IPS-20b (cell line): ENCODE measurements at regions not wholly inside any gene's neighbourhood (a gene's known extent, or its start where the extent isn't known, plus 50 kb on each side); places are given as distances from the start of the nearest gene placed in this dataset.

Experiments
- H3K27ac ChIP-seq: one replicate; pipeline ENCODE4 v1.5.1; 2013; ENCODE audit warnings: low read length
- H3K27me3 ChIP-seq: 2 replicates; pipeline ENCODE4 v1.6.1; 2013; ENCODE audit warnings: mild to moderate bottlenecking, low read length, inconsistent platforms; ENCODE audit not compliant: insufficient read depth
- H3K36me3 ChIP-seq: 2 replicates; pipeline ENCODE4 v1.6.1; 2013; ENCODE audit warnings: low read depth, mild to moderate bottlenecking, inconsistent platforms, low read length, moderate library complexity; ENCODE audit not compliant: insufficient read depth
- H3K4me1 ChIP-seq: 2 replicates; pipeline ENCODE4 v1.6.1; 2013; ENCODE audit warnings: mild to moderate bottlenecking, control low read depth, inconsistent platforms, low read length, moderate library complexity; ENCODE audit not compliant: insufficient read depth
- H3K4me3 ChIP-seq: 2 replicates; pipeline ENCODE4 v1.5.1; 2013; ENCODE audit warnings: mild to moderate bottlenecking, low read length, inconsistent platforms
- H3K9ac ChIP-seq: 2 replicates; pipeline ENCODE4 v1.6.1; 2013; ENCODE audit warnings: low read depth, mild to moderate bottlenecking, inconsistent platforms, low read length, moderate library complexity
- H3K9me3 ChIP-seq: 2 replicates; pipeline ENCODE4 v1.6.1; 2013; ENCODE audit warnings: mild to moderate bottlenecking, low read depth, low read length, inconsistent platforms; ENCODE audit not compliant: insufficient read depth

GRCh38 chr13:94776300-94776699 is 64.0 kb upstream of the SOX21 start:
- H3K4me1 ChIP-seq: peaks cover 6% of the 10 kb centered on the region; the same call in 1 of the 2 replicates
- H3K9me3 ChIP-seq: no peaks in the 10 kb centered on the region
- H3K27ac ChIP-seq: no peak overlapping the region
- H3K27me3 ChIP-seq: no peaks in the 10 kb centered on the region
- H3K36me3 ChIP-seq: no peaks in the 10 kb centered on the region
- H3K9ac ChIP-seq: no peak overlapping the region
- no peak overlapping the region for H3K4me3 ChIP-seq

GRCh38 chr13:94765814-94766213 is 53.5 kb upstream of the SOX21 start:
- H3K9me3 ChIP-seq: no peaks in the 10 kb centered on the region
- no peak overlapping the region for H3K4me3 ChIP-seq
- no peak overlapping the region for H3K9ac ChIP-seq
- H3K27ac ChIP-seq: no peak overlapping the region
- no peaks in the 10 kb centered on the region for H3K36me3 ChIP-seq
- H3K4me1 ChIP-seq: peaks cover 15% of the 10 kb centered on the region; the same call in 1 of the 2 replicates
- H3K27me3 ChIP-seq: no peaks in the 10 kb centered on the region

GRCh38 chr13:94764576-94765321 is 52.4 kb upstream of the SOX21 start:
- Histone ChIP-seq H3K27ac (no peak overlapping the region), H3K9ac (no peak overlapping the region), H3K4me3 (no peak overlapping the region), H3K9me3 (no peaks in the 10 kb centered on the region), H3K36me3 (no peaks in the 10 kb centered on the region), H3K4me1 (peaks cover 21% of the 10 kb centered on the region; the same call in 1 of the 2 replicates), H3K27me3 (no peaks in the 10 kb centered on the region)
